DMS79 (cell line): ENCODE measurements at regions not wholly inside any gene's neighbourhood (a gene's known extent, or its start where the extent isn't known, plus 50 kb on each side); places are given as distances from the start of the nearest gene placed in this dataset.

Experiments used
- DNase-seq: peaks from one replicate; lab custom pipeline; 2025; lab: John Stamatoyannopoulos, UW

GRCh38 chr1:88145752-88146151, 538.3 kb upstream of the PKN2 start:
- DNase-seq = no peak

- DNase-seq = no peak
Observed at GRCh38 chr1:88149686-88150085, 534.4 kb upstream of the PKN2 start.

GRCh38 chr1:88150330-88150729, 533.7 kb upstream of the PKN2 start:
- DNase-seq = no peak

- no peak for DNase-seq
Observed at GRCh38 chr1:88163187-88163586, 520.9 kb upstream of the PKN2 start.

- no peak for DNase-seq
Observed at GRCh38 chr1:88168126-88168525, 515.9 kb upstream of the PKN2 start.

GRCh38 chr1:88169139-88169538, 514.9 kb upstream of the PKN2 start:
- no peak for DNase-seq

- no peak for DNase-seq
Observed at GRCh38 chr1:88169939-88170338, 514.1 kb upstream of the PKN2 start.

GRCh38 chr1:88175120-88175630, 508.9 kb upstream of the PKN2 start:
- no peak for DNase-seq

- no peak for DNase-seq
Observed at GRCh38 chr1:88175631-88176226, 508.3 kb upstream of the PKN2 start.

- DNase-seq = no peak
Observed at GRCh38 chr1:88179943-88180342, 504.1 kb upstream of the PKN2 start.

- DNase-seq = no peak
Observed at GRCh38 chr1:88180449-88181108, 503.5 kb upstream of the PKN2 start.

GRCh38 chr1:88186911-88187310, 497.2 kb upstream of the PKN2 start:
- no peak for DNase-seq

- no peak for DNase-seq
Observed at GRCh38 chr1:88188038-88188437, 496.0 kb upstream of the PKN2 start.

GRCh38 chr1:88189525-88189924, 494.5 kb upstream of the PKN2 start:
- DNase-seq = no peak

GRCh38 chr1:88191917-88192316, 492.2 kb upstream of the PKN2 start:
- no peak for DNase-seq

- DNase-seq = no peak
Observed at GRCh38 chr1:88194542-88194941, 489.5 kb upstream of the PKN2 start.

- DNase-seq = no peak
Observed at GRCh38 chr1:88200545-88200944, 483.5 kb upstream of the PKN2 start.

GRCh38 chr1:88204111-88204510, 480.0 kb upstream of the PKN2 start:
- DNase-seq = no peak

- DNase-seq = no peak
Observed at GRCh38 chr1:88204612-88205167, 479.4 kb upstream of the PKN2 start.

- no peak for DNase-seq
Observed at GRCh38 chr1:88208389-88208788, 475.7 kb upstream of the PKN2 start.

- no peak for DNase-seq
Observed at GRCh38 chr1:88210103-88210787, 473.8 kb upstream of the PKN2 start.

GRCh38 chr1:88216441-88216840, 467.6 kb upstream of the PKN2 start:
- DNase-seq = no peak

GRCh38 chr1:88217386-88217785, 466.7 kb upstream of the PKN2 start:
- no peak for DNase-seq
